A549 (cell line): ENCODE measurements at regions not wholly inside any gene's neighbourhood (a gene's known extent, or its start where the extent isn't known, plus 50 kb on each side); places are given as distances from the start of the nearest gene placed in this dataset.

ENCODE experiments used
- ATAC-seq, 2 experiments: fragments of 200-7000 bp in 1 of 2; fragments of >200 bp in 1 of 2; cut with Nextera tagmentation in 1 of 2; cut with Tn5 transposase in 1 of 2; 3 replicates each; pipeline versions ENCODE4 v1.8.0 to v1.9.1; 2018 to 2020; ENCODE audit warnings: mild to moderate bottlenecking in 1 of 2, moderate library complexity in 1 of 2
- CTCF ChIA-PET: fragments of 300-600 bp; sonication (Branson Sonifier 250); formaldehyde crosslinking; extraction: SDS; loops from one replicate; lab custom pipeline; 2021; ENCODE audit warnings: antibody characterized with exemption, inconsistent platforms; lab: Yijun Ruan, JAX
- POLR2A ChIA-PET: fragments of 350-600 bp; formaldehyde crosslinking; extraction: SDS; loops from one replicate; lab custom pipeline; 2021; ENCODE audit warnings: antibody characterized with exemption, inconsistent platforms; lab: Yijun Ruan, JAX
- DNase-seq, 2 experiments: peaks; one replicate each; pipeline versions ENCODE4 v3.0.0 to v3.0.0-alpha.2; 2011 to 2016; ENCODE audit warnings: low read depth in 1 of 2, low spot score in 1 of 2
- FAIRE-seq: peaks from 2 replicates; lab custom pipeline; 2011; peaks lifted over from hg19 to GRCh38; lab: Jason Lieb, UNC
- H3K27ac ChIP-seq, 2 experiments: fragments of >200 bp; sonication (Bioruptor Twin); formaldehyde crosslinking; 3 replicates each; pipeline ENCODE4 v1.5.1; 2016 to 2017
- H3K4me1 ChIP-seq: fragments of >200 bp; sonication (Bioruptor Twin); formaldehyde crosslinking; 3 replicates; pipeline ENCODE4 v1.6.1; 2016
- H3K4me2 ChIP-seq: fragments of >200 bp; sonication (Bioruptor Twin); formaldehyde crosslinking; 3 replicates; pipeline ENCODE4 v1.6.1; 2016
- H3K4me3 ChIP-seq: fragments of >200 bp; sonication (Bioruptor Twin); formaldehyde crosslinking; 3 replicates; pipeline ENCODE4 v1.5.1; 2016
- H3K9me3 ChIP-seq: fragments of >200 bp; sonication (Bioruptor Twin); formaldehyde crosslinking; 3 replicates; pipeline ENCODE4 v1.6.1; 2016
- CBX8 ChIP-seq: fragments of 200-600 bp; sonication (generic); IDR thresholded peaks from 2 replicates; pipeline ENCODE4 v1.6.1; 2016
- CHD4 ChIP-seq: fragments of 200-600 bp; sonication (generic); IDR thresholded peaks from 2 replicates; pipeline ENCODE4 v1.6.1; 2016; ENCODE audit warnings: antibody characterized with exemption, mild to moderate bottlenecking, borderline replicate concordance
- ESRRA ChIP-seq: fragments of 150-350 bp; IDR thresholded peaks from 2 replicates; pipeline ENCODE4 v1.6.1; 2014; ENCODE audit warnings: mild to moderate bottlenecking, low read length, borderline replicate concordance
- FOSL2 ChIP-seq, 2 experiments: fragments of 450-650 bp in 1 of 2; fragments of >200 bp in 1 of 2; sonication (Bioruptor Twin) in 1 of 2; formaldehyde crosslinking; IDR thresholded peaks; 2 replicates each; pipeline versions ENCODE4 v1.5.0 to v1.6.1; 2016 to 2020; ENCODE audit warnings: mild to moderate bottlenecking in 1 of 2, moderate library complexity in 1 of 2
- HOXA7 ChIP-seq: fragments of 250-450 bp; sonication (Bioruptor Pico); IDR thresholded peaks from 2 replicates; pipeline ENCODE4 v1.5.0; 2020; ENCODE audit warnings: mild to moderate bottlenecking, moderate library complexity
- JUN ChIP-seq, 2 experiments: fragments of >200 bp; sonication (Bioruptor Twin); formaldehyde crosslinking; IDR thresholded peaks; 2 replicates in 1 of 2; 3 replicates in 1 of 2; pipeline ENCODE4 v1.6.1; 2016 to 2017
- MAFK ChIP-seq: fragments of 450-650 bp; IDR thresholded peaks from 2 replicates; pipeline ENCODE4 v1.6.1; 2014; ENCODE audit not compliant: partially characterized antibody
- RAD21 ChIP-seq, 2 experiments: fragments of >200 bp in 1 of 2; sonication (Bioruptor Twin) in 1 of 2; formaldehyde crosslinking in 1 of 2; IDR thresholded peaks in 1 of 2; conservative IDR thresholded peaks in 1 of 2; 2 replicates in 1 of 2; 3 replicates in 1 of 2; pipeline ENCODE4 v1.6.1; 2012 to 2018; ENCODE audit warnings: inconsistent platforms in 1 of 2
- RNF2 ChIP-seq: fragments of 200-600 bp; sonication (generic); IDR thresholded peaks from 2 replicates; pipeline ENCODE4 v1.6.1; 2016; ENCODE audit warnings: low read depth, mild to moderate bottlenecking, antibody characterized with exemption, moderate library complexity, borderline replicate concordance
- TP53 ChIP-seq: fragments of 250-450 bp; sonication (Bioruptor Pico); IDR thresholded peaks from 2 replicates; pipeline ENCODE4 v1.5.0; 2021; ENCODE audit warnings: mild to moderate bottlenecking, moderate library complexity
- ZFP36 ChIP-seq: fragments of 450-650 bp; IDR thresholded peaks from 2 replicates; pipeline ENCODE4 v1.6.1; 2014; ENCODE audit warnings: borderline replicate concordance; ENCODE audit not compliant: partially characterized antibody
- ZNF302 ChIP-seq: fragments of 250-450 bp; sonication (Bioruptor Pico); IDR thresholded peaks from 2 replicates; pipeline ENCODE4 v1.9.0; 2021; ENCODE audit warnings: inconsistent platforms, mild to moderate bottlenecking, moderate library complexity
- ZSCAN20 ChIP-seq: fragments of 250-450 bp; sonication (Bioruptor Pico); IDR thresholded peaks from 2 replicates; pipeline ENCODE4 v1.8.0; 2022; ENCODE audit warnings: mild to moderate bottlenecking, moderate library complexity
- WGBS: methylation state at CpG from one replicate; pipeline ENCODE4 v1.1.6; 2017; ENCODE audit errors: missing lambda C conversion rate; 5-methylcytosine and 5-hydroxymethylcytosine counted together
- TF ChIP-seq, protein P1 (sequence below): fragments of 250-450 bp; sonication (Bioruptor Pico); IDR thresholded peaks from 2 replicates; pipeline ENCODE4 v1.5.0; 2020; ENCODE audit warnings: low read depth, mild to moderate bottlenecking, moderate library complexity
- TF ChIP-seq, protein P2 (sequence below): fragments of >200 bp; sonication (Bioruptor Twin); formaldehyde crosslinking; IDR thresholded peaks from 2 replicates; pipeline ENCODE4 v1.6.1; 2016
- TF ChIP-seq, protein P3 (sequence below): IDR thresholded peaks from 2 replicates; pipeline ENCODE4 v1.6.1; 2012
- TF ChIP-seq, protein P4 (sequence below): fragments of 250-450 bp; sonication (Bioruptor Pico); IDR thresholded peaks from 2 replicates; pipeline ENCODE4 v1.5.0; 2021; ENCODE audit warnings: mild to moderate bottlenecking, moderate library complexity, borderline replicate concordance

DNA sequence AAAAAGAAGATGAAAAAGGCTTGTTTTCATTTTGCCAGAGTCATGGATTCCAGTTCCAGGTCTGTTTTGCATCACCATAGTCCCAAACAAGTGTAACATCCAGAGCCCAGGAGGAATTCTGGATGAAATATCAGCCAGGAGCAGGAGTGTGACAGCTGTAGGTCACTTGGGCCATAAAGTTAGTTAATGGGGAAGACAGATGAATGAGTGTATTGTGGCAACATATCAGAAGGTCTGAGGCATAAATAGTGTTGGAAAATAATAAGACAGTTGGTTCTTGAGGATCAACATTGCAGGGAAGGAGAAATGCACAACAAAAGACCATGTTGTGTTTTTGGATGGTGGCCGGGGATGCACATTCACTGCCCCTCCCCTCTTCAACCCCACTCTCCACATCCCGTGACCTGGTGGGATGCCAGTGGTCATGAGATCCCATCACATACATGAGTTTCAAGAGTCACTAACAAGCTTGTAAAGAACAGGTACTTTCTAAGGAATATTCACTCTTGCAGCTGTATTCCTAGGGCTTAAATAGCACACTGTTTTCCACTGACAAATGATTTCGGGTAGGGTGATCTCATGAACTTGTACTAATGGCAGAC, 83.1 kb upstream of the IGFBP7 start (continued):
- TF ChIP-seq, protein P1, sequence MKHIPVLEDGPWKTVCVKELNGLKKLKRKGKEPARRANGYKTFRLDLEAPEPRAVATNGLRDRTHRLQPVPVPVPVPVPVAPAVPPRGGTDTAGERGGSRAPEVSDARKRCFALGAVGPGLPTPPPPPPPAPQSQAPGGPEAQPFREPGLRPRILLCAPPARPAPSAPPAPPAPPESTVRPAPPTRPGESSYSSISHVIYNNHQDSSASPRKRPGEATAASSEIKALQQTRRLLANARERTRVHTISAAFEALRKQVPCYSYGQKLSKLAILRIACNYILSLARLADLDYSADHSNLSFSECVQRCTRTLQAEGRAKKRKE (CRISPR knock-in tag), result no peak
- TF ChIP-seq FOSL2 (IDR thresholded peaks at IDR 0.05) (no peak), FOSL2 (CRISPR knock-in tag; IDR thresholded peaks at IDR 0.05) (no peak)

DNA sequence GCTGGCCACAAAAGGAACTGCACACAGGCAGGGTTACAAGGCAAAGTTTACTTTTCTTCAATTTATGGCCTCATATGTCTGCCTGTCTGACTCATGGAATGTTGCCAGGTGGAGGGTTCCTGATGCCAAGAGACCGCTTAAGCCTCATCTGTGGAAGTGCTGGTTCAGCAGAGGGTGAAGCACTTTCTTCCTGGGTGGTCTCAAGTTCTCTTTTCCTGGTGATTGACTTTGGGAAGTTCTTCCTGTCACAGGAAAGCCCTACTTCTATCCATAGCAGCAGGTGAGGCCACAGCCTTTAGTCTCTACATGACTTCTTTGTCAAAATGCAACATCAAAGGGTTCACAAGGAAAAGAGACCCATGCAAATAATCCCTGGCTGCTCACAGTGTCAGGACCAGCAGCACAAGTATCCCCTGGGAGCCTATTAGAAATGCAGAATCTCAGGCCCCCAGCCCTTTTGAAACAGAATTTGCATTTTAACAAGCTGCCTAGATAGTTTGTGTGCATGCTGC, 81.4 kb upstream of the IGFBP7 start:
- DNase-seq (no peak), ATAC-seq (no peak), FAIRE-seq (no peak)
- Histone ChIP-seq H3K27ac (no peak overlapping the region), H3K9me3 (no peaks in the 10 kb centered on the region), H3K4me3 (no peak overlapping the region), H3K4me1 (no peaks in the 10 kb centered on the region), H3K4me2 (no peak overlapping the region)
- no CpG with 5 or more reads among the region's 1 CpG for WGBS
- ChIA-PET POLR2A (no interaction called here), CTCF (interaction anchor here (0.6 to 2.1 kb wide), 6 partner anchors 10 to 128 kb away, joined by 3 to 8 read pairs (median 4); no protein-coding TSS in a partner anchor)
- TF ChIP-seq RNF2 (no peak), ZFP36 (no peak), HOXA7 (CRISPR knock-in tag) (no peak), ZNF302 (CRISPR knock-in tag) (no peak), RAD21 (conservative IDR thresholded peaks at IDR 0.05 in 1 of 2, IDR thresholded peaks at IDR 0.05 in 1 of 2) (no peak), CBX8 (no peak), TP53 (CRISPR knock-in tag) (no peak), CHD4 (no peak), ESRRA (no peak), ZSCAN20 (CRISPR knock-in tag) (no peak), JUN (IDR thresholded peaks at IDR 0.05) (no peak), MAFK (no peak)
- TF ChIP-seq, protein P1 (CRISPR knock-in tag), result no peak
- TF ChIP-seq, protein P2, sequence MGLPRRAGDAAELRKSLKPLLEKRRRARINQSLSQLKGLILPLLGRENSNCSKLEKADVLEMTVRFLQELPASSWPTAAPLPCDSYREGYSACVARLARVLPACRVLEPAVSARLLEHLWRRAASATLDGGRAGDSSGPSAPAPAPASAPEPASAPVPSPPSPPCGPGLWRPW, result no peak
- TF ChIP-seq, protein P3, sequence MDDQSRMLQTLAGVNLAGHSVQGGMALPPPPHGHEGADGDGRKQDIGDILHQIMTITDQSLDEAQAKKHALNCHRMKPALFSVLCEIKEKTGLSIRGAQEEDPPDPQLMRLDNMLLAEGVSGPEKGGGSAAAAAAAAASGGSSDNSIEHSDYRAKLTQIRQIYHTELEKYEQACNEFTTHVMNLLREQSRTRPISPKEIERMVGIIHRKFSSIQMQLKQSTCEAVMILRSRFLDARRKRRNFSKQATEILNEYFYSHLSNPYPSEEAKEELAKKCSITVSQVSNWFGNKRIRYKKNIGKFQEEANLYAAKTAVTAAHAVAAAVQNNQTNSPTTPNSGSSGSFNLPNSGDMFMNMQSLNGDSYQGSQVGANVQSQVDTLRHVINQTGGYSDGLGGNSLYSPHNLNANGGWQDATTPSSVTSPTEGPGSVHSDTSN, result no peak
- TF ChIP-seq, protein P4, sequence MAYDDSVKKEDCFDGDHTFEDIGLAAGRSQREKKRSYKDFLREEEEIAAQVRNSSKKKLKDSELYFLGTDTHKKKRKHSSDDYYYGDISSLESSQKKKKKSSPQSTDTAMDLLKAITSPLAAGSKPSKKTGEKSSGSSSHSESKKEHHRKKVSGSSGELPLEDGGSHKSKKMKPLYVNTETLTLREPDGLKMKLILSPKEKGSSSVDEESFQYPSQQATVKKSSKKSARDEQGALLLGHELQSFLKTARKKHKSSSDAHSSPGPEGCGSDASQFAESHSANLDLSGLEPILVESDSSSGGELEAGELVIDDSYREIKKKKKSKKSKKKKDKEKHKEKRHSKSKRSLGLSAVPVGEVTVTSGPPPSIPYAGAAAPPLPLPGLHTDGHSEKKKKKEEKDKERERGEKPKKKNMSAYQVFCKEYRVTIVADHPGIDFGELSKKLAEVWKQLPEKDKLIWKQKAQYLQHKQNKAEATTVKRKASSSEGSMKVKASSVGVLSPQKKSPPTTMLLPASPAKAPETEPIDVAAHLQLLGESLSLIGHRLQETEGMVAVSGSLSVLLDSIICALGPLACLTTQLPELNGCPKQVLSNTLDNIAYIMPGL (CRISPR knock-in tag), result no peak
